IPS DF 6.9 (cell line): ENCODE measurements at regions not wholly inside any gene's neighbourhood (a gene's known extent, or its start where the extent isn't known, plus 50 kb on each side); places are given as distances from the start of the nearest gene placed in this dataset.
A peak's percentile ranks its signal among the peaks of the same experiment; 100 is the strongest.

Experiments
- DNase-seq: peaks from one replicate; pipeline ENCODE4 v3.0.0-alpha.2; 2013; ENCODE audit warnings: low read depth, low spot score
- H3K27ac ChIP-seq: one replicate; pipeline ENCODE4 v1.5.1; 2013; ENCODE audit warnings: low read length, control low read depth
- H3K27me3 ChIP-seq: 2 replicates; pipeline ENCODE4 v1.6.1; 2013; ENCODE audit warnings: mild to moderate bottlenecking, low read length; ENCODE audit not compliant: control insufficient read depth, insufficient read depth
- H3K36me3 ChIP-seq: 2 replicates; pipeline ENCODE4 v1.6.1; 2013; ENCODE audit warnings: low read length; ENCODE audit not compliant: control insufficient read depth, insufficient read depth
- H3K4me1 ChIP-seq: 2 replicates; pipeline ENCODE4 v1.6.1; 2013; ENCODE audit warnings: low read length; ENCODE audit not compliant: control insufficient read depth, insufficient read depth
- H3K4me3 ChIP-seq: 2 replicates; pipeline ENCODE4 v1.5.1; 2013; ENCODE audit warnings: mild to moderate bottlenecking, low read length
- H3K9me3 ChIP-seq: 2 replicates; pipeline ENCODE4 v1.6.1; 2013; ENCODE audit warnings: low read length, inconsistent platforms; ENCODE audit not compliant: control insufficient read depth, insufficient read depth
- WGBS: extraction: QIAGEN DNeasy Blood & Tissue Kit; methylation state at CpG from one replicate; pipeline ENCODE4 v1.1.7; 2013; ENCODE audit warnings: mixed read lengths, missing lambda C conversion rate; ENCODE audit not compliant: insufficient read length, insufficient coverage; 5-methylcytosine and 5-hydroxymethylcytosine counted together

GRCh38 chr10:21308946-21309345 lies 216.5 kb downstream of the SKIDA1 start:
- Histone ChIP-seq H3K4me1 (0 out of 2 replicates have a peak, but pooled peaks cover 2% of the 10 kb centered on the region), H3K27ac (no peak overlapping the region), H3K4me3 (no peak overlapping the region), H3K36me3 (no peaks in the 10 kb centered on the region), H3K27me3 (no peaks in the 10 kb centered on the region), H3K9me3 (no peaks in the 10 kb centered on the region)
- no peak for DNase-seq
- WGBS: no CpG with 5 or more reads among the region's 4 CpGs

- WGBS: no CpG with 5 or more reads among the region's 3 CpGs
- no peaks in the 10 kb centered on the region for H3K4me1 ChIP-seq
- H3K4me3 ChIP-seq: no peak overlapping the region
- H3K27ac ChIP-seq: no peak overlapping the region
- H3K27me3 ChIP-seq: no peaks in the 10 kb centered on the region
- no peaks in the 10 kb centered on the region for H3K36me3 ChIP-seq
- no peak for DNase-seq
- no peaks in the 10 kb centered on the region for H3K9me3 ChIP-seq
Observed at GRCh38 chr10:21308018-21308417, 217.5 kb downstream of the SKIDA1 start.

- Histone ChIP-seq H3K4me1 (peaks cover 2% of the 10 kb centered on the region; the same call in 1 of the 2 replicates), H3K36me3 (no peaks in the 10 kb centered on the region), H3K4me3 (no peak overlapping the region), H3K9me3 (no peaks in the 10 kb centered on the region), H3K27me3 (no peaks in the 10 kb centered on the region), H3K27ac (no peak overlapping the region)
- WGBS: no CpG with 5 or more reads among the region's 2 CpGs
- no peak for DNase-seq
Observed at GRCh38 chr10:21304608-21305007, 220.9 kb downstream of the SKIDA1 start.

GRCh38 chr10:21304198-21304597 lies 221.3 kb downstream of the SKIDA1 start:
- no CpG with 5 or more reads among the region's 5 CpGs for WGBS

GRCh38 chr10:21300551-21300950 lies 224.9 kb downstream of the SKIDA1 start:
- no peaks in the 10 kb centered on the region for H3K9me3 ChIP-seq
- no peak overlapping the region for H3K27ac ChIP-seq
- WGBS: no CpG with 5 or more reads among the region's 1 CpG
- no peaks in the 10 kb centered on the region for H3K27me3 ChIP-seq
- no peaks in the 10 kb centered on the region for H3K36me3 ChIP-seq
- peaks cover 5% of the 10 kb centered on the region; the same call in 1 of the 2 replicates for H3K4me1 ChIP-seq
- H3K4me3 ChIP-seq: no peak overlapping the region
- DNase-seq: no peak

More at GRCh38 chr10:21304198-21304597, 221.3 kb downstream of the SKIDA1 start:
- H3K9me3 ChIP-seq: no peaks in the 10 kb centered on the region
- no peaks in the 10 kb centered on the region for H3K27me3 ChIP-seq
- H3K4me1 ChIP-seq: peaks cover 5% of the 10 kb centered on the region; the same call in 1 of the 2 replicates
- no peak overlapping the region for H3K4me3 ChIP-seq
- H3K36me3 ChIP-seq: no peaks in the 10 kb centered on the region
- no peak overlapping the region for H3K27ac ChIP-seq
- no peak for DNase-seq

- no CpG with 5 or more reads among the region's 7 CpGs for WGBS
- H3K4me3 ChIP-seq: no peak overlapping the region
- H3K27ac ChIP-seq: no peak overlapping the region
- no peaks in the 10 kb centered on the region for H3K36me3 ChIP-seq
- no peak for DNase-seq
- H3K9me3 ChIP-seq: no peaks in the 10 kb centered on the region
- no peaks in the 10 kb centered on the region for H3K27me3 ChIP-seq
- H3K4me1 ChIP-seq: peaks cover 5% of the 10 kb centered on the region; the same call in 1 of the 2 replicates
Observed at GRCh38 chr10:21299330-21299729, 226.2 kb downstream of the SKIDA1 start.

GRCh38 chr10:21298701-21299100 lies 226.8 kb downstream of the SKIDA1 start:
- Histone ChIP-seq H3K27me3 (no peaks in the 10 kb centered on the region), H3K4me1 (peaks cover 5% of the 10 kb centered on the region; the same call in 1 of the 2 replicates), H3K27ac (no peak overlapping the region), H3K4me3 (no peak overlapping the region), H3K9me3 (no peaks in the 10 kb centered on the region), H3K36me3 (no peaks in the 10 kb centered on the region)
- DNase-seq: no peak
- no CpG with 5 or more reads among the region's 2 CpGs for WGBS

GRCh38 chr10:21297603-21298383 lies 227.7 kb downstream of the SKIDA1 start:
- no peak overlapping the region for H3K27ac ChIP-seq
- H3K27me3 ChIP-seq: no peaks in the 10 kb centered on the region
- H3K4me1 ChIP-seq: peaks cover 5% of the 10 kb centered on the region; the same call in 1 of the 2 replicates
- no CpG with 5 or more reads among the region's 6 CpGs for WGBS
- no peaks in the 10 kb centered on the region for H3K36me3 ChIP-seq
- H3K9me3 ChIP-seq: no peaks in the 10 kb centered on the region
- DNase-seq: no peak
- no peak overlapping the region for H3K4me3 ChIP-seq

- Histone ChIP-seq H3K9me3 (no peaks in the 10 kb centered on the region), H3K4me3 (no peak overlapping the region), H3K36me3 (no peaks in the 10 kb centered on the region), H3K4me1 (peaks cover 5% of the 10 kb centered on the region; the same call in 1 of the 2 replicates), H3K27ac (no peak overlapping the region), H3K27me3 (no peaks in the 10 kb centered on the region)
- no CpG with 5 or more reads among the region's 13 CpGs for WGBS
- DNase-seq: no peak
Observed at GRCh38 chr10:21296575-21297355, 228.7 kb downstream of the SKIDA1 start.

- no peaks in the 10 kb centered on the region for H3K27me3 ChIP-seq
- no CpG with 5 or more reads among the region's 9 CpGs for WGBS
- H3K9me3 ChIP-seq: no peaks in the 10 kb centered on the region
- H3K27ac ChIP-seq: peak overlapping the region; percentile 60
- no peaks in the 10 kb centered on the region; the same call in 1 of the 2 replicates for H3K4me1 ChIP-seq
- no peak for DNase-seq
- H3K4me3 ChIP-seq: no peak overlapping the region
- no peaks in the 10 kb centered on the region for H3K36me3 ChIP-seq
Observed at GRCh38 chr10:21293518-21294356, 231.7 kb downstream of the SKIDA1 start.
